Small intestine (tissue), 7 donors: ENCODE measurements at regions not wholly inside any gene's neighbourhood (a gene's known extent, or its start where the extent isn't known, plus 50 kb on each side); places are given as distances from the start of the nearest gene placed in this dataset.

Source experiments
- DNase-seq, 2 donors: peaks; one replicate each; pipeline versions ENCODE4 v3.0.0 to v3.0.0-alpha.2; 2013
- FAIRE-seq: peaks from 2 replicates; lab custom pipeline; 2012; peaks lifted over from hg19 to GRCh38; lab: Jason Lieb, UNC
- H3K27ac ChIP-seq, 3 donors: one replicate each; pipeline ENCODE4 v1.5.1; 2013; ENCODE audit warnings: low read length in 2 of 3, mild to moderate bottlenecking in 2 of 3, control low read depth in 1 of 3, inconsistent platforms in 1 of 3, low read depth in 1 of 3, moderate library complexity in 1 of 3
- H3K27me3 ChIP-seq, 3 donors: one replicate each; pipeline ENCODE4 v1.6.1; 2013; ENCODE audit warnings: low read length in 3 of 3, inconsistent platforms in 1 of 3; ENCODE audit not compliant: control insufficient read depth in 3 of 3, insufficient read depth in 3 of 3
- H3K36me3 ChIP-seq, 3 donors: one replicate each; pipeline ENCODE4 v1.6.1; 2013; ENCODE audit warnings: low read length in 3 of 3, inconsistent platforms in 1 of 3, low read depth in 1 of 3, mild to moderate bottlenecking in 1 of 3, moderate library complexity in 1 of 3; ENCODE audit not compliant: control insufficient read depth in 3 of 3, insufficient read depth in 2 of 3
- H3K4me1 ChIP-seq, 3 donors: one replicate each; pipeline ENCODE4 v1.6.1; 2013; ENCODE audit warnings: low read length in 2 of 3, inconsistent platforms in 1 of 3, low read depth in 1 of 3, mild to moderate bottlenecking in 1 of 3, moderate library complexity in 1 of 3; ENCODE audit not compliant: control insufficient read depth in 3 of 3, insufficient read depth in 2 of 3
- H3K4me3 ChIP-seq, 3 donors: one replicate each; pipeline ENCODE4 v1.5.1; 2013; ENCODE audit warnings: low read length in 3 of 3, control low read depth in 1 of 3, inconsistent platforms in 1 of 3, low read depth in 1 of 3, mild to moderate bottlenecking in 1 of 3, moderate library complexity in 1 of 3
- H3K9me3 ChIP-seq, 2 donors: one replicate each; pipeline ENCODE4 v1.6.1; 2013; ENCODE audit warnings: low read depth in 1 of 2, low read length in 1 of 2; ENCODE audit not compliant: control insufficient read depth in 2 of 2, insufficient read depth in 1 of 2
- WGBS, 3 donors: extraction: QIAGEN DNeasy Blood & Tissue Kit; methylation state at CpG; one replicate each; pipeline ENCODE4 v1.1.7; 2013; 5-methylcytosine and 5-hydroxymethylcytosine counted together
- donor health status: healthy with polysubstance abuse.
- donor health status: control.
- donor health status: control.
- donor health status: Bipolar disorder and iron deficiency.
- donor health status: healthy.

DNA sequence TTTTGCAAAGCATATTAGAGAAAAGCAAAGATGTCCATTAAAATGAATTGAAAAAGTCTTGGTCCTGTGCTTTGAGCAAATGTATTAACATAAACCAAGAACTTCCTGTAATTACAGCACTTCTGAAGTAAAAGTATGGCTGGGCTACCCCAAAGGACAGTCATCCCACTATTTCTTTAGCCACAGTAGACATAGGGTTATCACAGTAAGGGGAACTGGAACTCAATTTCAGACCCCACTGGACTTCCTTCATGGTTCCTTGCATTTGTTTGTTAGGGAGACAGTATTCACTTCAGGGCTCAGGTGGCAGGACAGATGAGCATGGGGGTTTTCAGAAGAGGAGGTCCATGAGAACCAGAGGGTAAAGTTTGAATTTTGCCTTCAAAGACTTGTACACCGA lies 203.1 kb upstream of the PDE1C start:
- H3K27ac ChIP-seq, result no peak overlapping the region
- no peaks in the 10 kb centered on the region for H3K4me1 ChIP-seq
- no peak for FAIRE-seq
- DNase-seq, result no peak
- no peak overlapping the region for H3K4me3 ChIP-seq
- no peaks in the 10 kb centered on the region for H3K9me3 ChIP-seq
- no peaks in the 10 kb centered on the region for H3K36me3 ChIP-seq
- no peaks in the 10 kb centered on the region for H3K27me3 ChIP-seq
- WGBS, 3 donors, result 71 to 93% (median 81%) methylated on average over 1 of the region's 1 CpG

GRCh38 chr7:32266932-32267475 lies 196.8 kb upstream of the PDE1C start:
- H3K36me3 ChIP-seq, result no peaks in the 10 kb centered on the region
- FAIRE-seq (no peak), DNase-seq (no peak)
- 61 to 70% (median 70%) methylated on average over 16 of the region's 16 CpGs for WGBS, 3 donors
- no peaks in the 10 kb centered on the region for H3K4me1 ChIP-seq
- H3K27me3 ChIP-seq, result no peaks in the 10 kb centered on the region
- H3K9me3 ChIP-seq, result no peaks in the 10 kb centered on the region
- H3K27ac ChIP-seq, result no peak overlapping the region
- H3K4me3 ChIP-seq, result no peak overlapping the region

- H3K4me3 ChIP-seq, result no peak overlapping the region
- 85 to 92% (median 88%) methylated on average over 2 of the region's 2 CpGs for WGBS, 3 donors
- no peaks in the 10 kb centered on the region for H3K27me3 ChIP-seq
- no peaks in the 10 kb centered on the region for H3K9me3 ChIP-seq
- no peaks in the 10 kb centered on the region for H3K36me3 ChIP-seq
- H3K27ac ChIP-seq, result no peak overlapping the region
- DNase-seq, result no peak
- FAIRE-seq, result no peak
- H3K4me1 ChIP-seq, result no peaks in the 10 kb centered on the region
Measured at GRCh38 chr7:32264702-32265284, 194.6 kb upstream of the PDE1C start.

DNA sequence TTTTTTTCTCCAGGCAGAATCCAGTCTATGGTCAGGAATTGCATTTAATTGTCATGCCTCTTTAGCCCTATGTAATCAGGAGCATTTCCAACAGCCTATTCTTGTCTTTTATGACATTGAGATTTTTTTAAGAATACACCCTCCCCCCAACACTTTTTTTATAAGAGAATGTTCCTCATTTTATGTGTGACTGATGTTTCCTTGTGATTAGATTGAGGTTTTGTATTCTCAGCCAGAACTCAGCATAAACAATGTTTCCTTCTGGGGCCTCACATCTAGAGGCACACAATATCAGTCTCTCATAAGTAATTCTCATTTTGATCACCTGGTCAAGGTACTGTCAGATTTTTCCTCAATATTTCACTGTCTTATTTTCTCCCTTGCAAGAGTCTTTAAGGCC lies 193.4 kb upstream of the PDE1C start:
- Histone ChIP-seq H3K36me3 (no peaks in the 10 kb centered on the region), H3K27me3 (no peaks in the 10 kb centered on the region), H3K9me3 (no peaks in the 10 kb centered on the region), H3K4me1 (no peaks in the 10 kb centered on the region), H3K27ac (no peak overlapping the region), H3K4me3 (no peak overlapping the region)
- no peak for DNase-seq
- FAIRE-seq, result no peak

DNA sequence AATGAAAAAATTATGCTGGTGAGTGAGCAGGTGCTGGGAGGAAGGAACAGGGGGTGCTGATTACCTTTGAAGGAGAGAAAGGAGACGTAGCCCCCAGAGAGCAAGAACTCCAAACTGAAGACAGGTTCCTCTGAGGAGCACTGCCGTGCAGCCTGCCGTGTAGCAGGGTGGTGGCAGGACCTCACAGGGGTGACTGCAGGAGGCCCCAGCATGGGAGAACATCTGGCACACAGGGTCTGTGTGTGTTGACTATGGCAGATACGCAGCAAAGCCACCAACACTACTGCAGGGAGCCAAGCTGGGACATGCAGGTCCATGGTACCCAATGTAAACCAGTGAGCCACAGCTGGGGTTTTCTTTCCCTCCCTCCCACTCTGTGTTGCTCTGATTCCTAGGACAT lies 192.1 kb upstream of the PDE1C start:
- WGBS, 3 donors, result 58 to 72% (median 70%) methylated on average over 4 of the region's 4 CpGs
- Histone ChIP-seq H3K4me3 (no peak overlapping the region), H3K4me1 (no peaks in the 10 kb centered on the region), H3K27ac (no peak overlapping the region), H3K27me3 (no peaks in the 10 kb centered on the region), H3K9me3 (no peaks in the 10 kb centered on the region), H3K36me3 (no peaks in the 10 kb centered on the region)
- no peak for FAIRE-seq
- DNase-seq, result no peak

DNA sequence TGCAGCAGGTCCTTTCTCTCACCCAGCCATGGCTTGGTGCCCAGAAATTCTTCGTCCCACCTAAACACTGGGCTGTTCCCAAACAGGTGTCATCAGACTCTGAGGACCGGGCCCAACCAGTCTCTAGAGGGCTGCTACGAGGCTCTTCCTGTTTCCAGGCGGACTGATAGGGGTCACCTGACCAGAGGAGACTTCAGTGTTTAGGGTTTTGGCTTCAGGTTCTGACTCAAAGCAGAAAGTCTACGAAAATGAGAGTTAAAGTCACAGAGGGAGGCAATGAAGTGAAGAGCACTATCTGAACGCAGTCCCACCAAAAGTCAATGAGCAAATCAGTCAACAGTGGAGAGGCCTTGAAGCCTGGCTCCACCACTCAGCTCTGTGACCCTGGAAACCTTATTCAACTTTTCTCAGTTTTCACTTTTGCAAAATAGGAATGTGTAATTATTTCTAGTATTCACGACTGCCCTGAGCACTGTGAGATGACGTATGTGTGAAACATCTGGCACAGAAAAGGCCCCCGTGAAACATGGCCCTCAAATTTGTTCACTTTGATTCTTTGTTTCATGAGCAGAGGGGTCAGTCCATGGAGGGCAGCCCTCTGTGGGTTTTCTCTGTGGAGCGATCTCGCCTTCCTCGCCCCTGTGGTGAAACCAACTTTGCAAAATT lies 189.9 kb upstream of the PDE1C start:
- Histone ChIP-seq H3K9me3 (no peaks in the 10 kb centered on the region), H3K27me3 (no peaks in the 10 kb centered on the region), H3K4me1 (peaks cover 0 to 5% (median 0%) of the 10 kb centered on the region in 3 donors), H3K27ac (no peak overlapping the region), H3K4me3 (no peak overlapping the region), H3K36me3 (no peaks in the 10 kb centered on the region)
- WGBS, 3 donors, result 62 to 69% (median 66%) methylated on average over 12 of the region's 12 CpGs
- FAIRE-seq (no peak), DNase-seq (no peak)

- DNase-seq (no peak), FAIRE-seq (no peak)
- peaks cover 0 to 6% (median 0%) of the 10 kb centered on the region in 3 donors for H3K4me1 ChIP-seq
- H3K27ac ChIP-seq, result no peak overlapping the region
- H3K36me3 ChIP-seq, result no peaks in the 10 kb centered on the region
- H3K4me3 ChIP-seq, result no peak overlapping the region
- no peaks in the 10 kb centered on the region for H3K27me3 ChIP-seq
- no peaks in the 10 kb centered on the region for H3K9me3 ChIP-seq
- 77 to 90% (median 84%) methylated on average over 4 of the region's 4 CpGs for WGBS, 3 donors
Measured at GRCh38 chr7:32258265-32258664, 188.1 kb upstream of the PDE1C start.

GRCh38 chr7:32257621-32258020 lies 187.4 kb upstream of the PDE1C start:
- no peak for FAIRE-seq
- WGBS, 3 donors, result 49 to 63% (median 54%) methylated on average over 1 of the region's 1 CpG

More at GRCh38 chr7:32257621-32258020, 187.4 kb upstream of the PDE1C start:
- Histone ChIP-seq H3K4me1 (peaks cover 0 to 6% (median 0%) of the 10 kb centered on the region in 3 donors), H3K36me3 (no peaks in the 10 kb centered on the region), H3K4me3 (no peak overlapping the region), H3K27ac (no peak overlapping the region), H3K27me3 (no peaks in the 10 kb centered on the region), H3K9me3 (no peaks in the 10 kb centered on the region)
- no peak for DNase-seq
